RWPE2 (cell line): ENCODE measurements at regions not wholly inside any gene's neighbourhood (a gene's known extent, or its start where the extent isn't known, plus 50 kb on each side); places are given as distances from the start of the nearest gene placed in this dataset.

Experiments
- ATAC-seq: fragments of 200-7000 bp; cut with Tn5 transposase; 3 replicates; pipeline ENCODE4 v1.9.1; 2021; ENCODE audit warnings: low read depth
- DNase-seq: peaks from one replicate; pipeline ENCODE4 v3.0.0-alpha.2; 2020; ENCODE audit warnings: low spot score
- H3K27ac ChIP-seq: fragments of 450-650 bp; 2 replicates; pipeline ENCODE4 v1.5.1; 2017; ENCODE audit warnings: mild to moderate bottlenecking; ENCODE audit not compliant: poor library complexity, severe bottlenecking
- H3K27me3 ChIP-seq: fragments of 250-450 bp; sonication (Bioruptor Pico); 2 replicates; pipeline ENCODE4 v1.5.1; 2021; ENCODE audit warnings: mild to moderate bottlenecking, moderate library complexity; ENCODE audit not compliant: insufficient read depth, poor library complexity, severe bottlenecking
- H3K36me3 ChIP-seq: fragments of 250-450 bp; sonication (Bioruptor Pico); 2 replicates; pipeline ENCODE4 v1.5.1; 2020; ENCODE audit warnings: low read depth, mild to moderate bottlenecking, moderate library complexity
- H3K4me1 ChIP-seq: fragments of 250-450 bp; sonication (Bioruptor Pico); 2 replicates; pipeline ENCODE4 v1.5.1; 2021; ENCODE audit warnings: mild to moderate bottlenecking, moderate library complexity; ENCODE audit not compliant: insufficient read depth, poor library complexity, severe bottlenecking
- H3K4me3 ChIP-seq: fragments of 250-450 bp; sonication (Bioruptor Pico); 2 replicates; pipeline ENCODE4 v1.5.1; 2021; ENCODE audit warnings: mild to moderate bottlenecking, moderate library complexity; ENCODE audit not compliant: severe bottlenecking
- H3K9me3 ChIP-seq: fragments of 250-450 bp; sonication (Bioruptor Pico); 2 replicates; pipeline ENCODE4 v1.5.1; 2021; ENCODE audit warnings: mild to moderate bottlenecking, moderate library complexity; ENCODE audit not compliant: severe bottlenecking
- CTCF ChIP-seq: fragments of 450-650 bp; IDR thresholded peaks from one replicate; pipeline ENCODE4 v1.5.1; 2017; ENCODE audit warnings: mild to moderate bottlenecking, moderate library complexity; ENCODE audit not compliant: poor library complexity, severe bottlenecking

GRCh38 chr6:84860920-84861319, 96.5 kb upstream of the TBX18 start:
- Histone ChIP-seq H3K9me3 (no peaks in the 10 kb centered on the region), H3K4me3 (no peak overlapping the region), H3K27me3 (no peaks in the 10 kb centered on the region), H3K4me1 (no peaks in the 10 kb centered on the region), H3K36me3 (no peaks in the 10 kb centered on the region), H3K27ac (no peak overlapping the region)
- ATAC-seq (no peak), DNase-seq (no peak)
- TF ChIP-seq CTCF, result no peak

- DNase-seq (no peak), ATAC-seq (no peak)
- Histone ChIP-seq H3K27ac (no peak overlapping the region), H3K4me3 (no peak overlapping the region), H3K36me3 (no peaks in the 10 kb centered on the region), H3K27me3 (no peaks in the 10 kb centered on the region), H3K9me3 (no peaks in the 10 kb centered on the region), H3K4me1 (no peaks in the 10 kb centered on the region)
- no peak for TF ChIP-seq CTCF
Measured at GRCh38 chr6:84860509-84860908, 96.1 kb upstream of the TBX18 start.

GRCh38 chr6:84854811-84855400, 90.5 kb upstream of the TBX18 start:
- Histone ChIP-seq H3K4me3 (no peak overlapping the region), H3K9me3 (no peaks in the 10 kb centered on the region), H3K27me3 (no peaks in the 10 kb centered on the region), H3K36me3 (no peaks in the 10 kb centered on the region; the same call in 1 of the 2 replicates), H3K27ac (no peak overlapping the region), H3K4me1 (peaks cover 8% of the 10 kb centered on the region)
- no peak for DNase-seq
- no peak for TF ChIP-seq CTCF
- no peak for ATAC-seq

- Histone ChIP-seq H3K9me3 (no peaks in the 10 kb centered on the region), H3K4me1 (peaks cover 8% of the 10 kb centered on the region), H3K4me3 (no peak overlapping the region), H3K27me3 (no peaks in the 10 kb centered on the region), H3K27ac (no peak overlapping the region), H3K36me3 (no peaks in the 10 kb centered on the region; the same call in 1 of the 2 replicates)
- ATAC-seq, result no peak
- no peak for TF ChIP-seq CTCF
- no peak for DNase-seq
Measured at GRCh38 chr6:84853901-84854300, 89.5 kb upstream of the TBX18 start.

- Histone ChIP-seq H3K4me1 (peaks cover 6% of the 10 kb centered on the region), H3K27me3 (no peaks in the 10 kb centered on the region), H3K9me3 (no peaks in the 10 kb centered on the region), H3K4me3 (no peak overlapping the region), H3K36me3 (no peaks in the 10 kb centered on the region; the same call in 1 of the 2 replicates), H3K27ac (no peak overlapping the region)
- ATAC-seq (no peak), DNase-seq (no peak)
- TF ChIP-seq CTCF, result no peak
Measured at GRCh38 chr6:84848960-84849359, 84.6 kb upstream of the TBX18 start.
